T1000 (cell line): ENCODE measurements at regions not wholly inside any gene's neighbourhood (a gene's known extent, or its start where the extent isn't known, plus 50 kb on each side); places are given as distances from the start of the nearest gene placed in this dataset.
"Not testable (repeated sequence)": the region's sequence is repeated elsewhere in the genome, so short reads cannot be mapped to it uniquely, and the experiment has no call there.

Experiments
- DNase-seq: peaks from one replicate; lab custom pipeline; 2025; ENCODE audit warnings: mixed read lengths; lab: John Stamatoyannopoulos, UW

- no peak for DNase-seq
Measured at GRCh38 chr3:55156851-55157650, 229.2 kb upstream of the LRTM1 start.

GRCh38 chr3:55147856-55148720 is 220.2 kb upstream of the LRTM1 start:
- DNase-seq = no peak

DNA sequence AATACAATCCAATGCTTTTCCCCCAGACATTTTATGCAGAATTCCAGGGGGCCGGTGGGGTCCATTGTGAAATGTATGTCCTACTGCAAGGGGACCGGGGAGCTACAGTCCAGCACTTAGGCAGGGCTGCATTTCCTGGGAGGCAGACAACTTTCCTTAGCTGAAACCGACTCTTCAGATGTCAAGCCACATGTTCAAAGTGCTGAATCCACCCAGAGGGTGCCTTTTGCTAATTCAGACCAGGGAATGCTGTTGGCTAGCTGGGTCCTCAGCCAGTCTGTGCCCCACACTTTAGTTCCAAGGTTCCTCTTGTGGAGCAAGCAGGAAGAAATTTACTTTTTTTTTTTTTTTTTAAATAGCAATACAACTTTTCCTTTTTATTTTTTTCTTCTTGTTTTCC is 219.5 kb upstream of the LRTM1 start:
- DNase-seq = no peak

GRCh38 chr3:55146216-55146615 is 218.4 kb upstream of the LRTM1 start:
- no peak for DNase-seq

- no peak for DNase-seq
Measured at GRCh38 chr3:55144015-55144673, 216.3 kb upstream of the LRTM1 start.

DNA sequence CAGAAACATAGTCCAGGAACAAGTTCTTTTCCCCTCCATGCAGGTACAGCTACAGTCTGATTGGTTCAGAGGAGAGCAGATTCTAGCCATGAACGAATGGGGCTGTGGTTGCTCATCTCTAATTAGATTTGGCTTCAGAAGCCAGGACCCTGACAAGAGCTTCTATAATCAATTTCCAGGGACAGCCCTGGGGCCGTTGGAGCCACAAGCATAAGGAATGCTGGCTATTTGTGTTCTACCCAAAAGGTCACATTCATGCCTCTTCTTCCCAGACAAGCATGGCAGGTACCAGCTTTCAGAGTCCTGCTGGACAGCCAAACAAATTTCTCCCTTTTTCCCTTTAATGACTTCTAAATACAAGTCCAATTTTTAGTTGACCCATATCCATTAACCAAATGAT is 215.5 kb upstream of the LRTM1 start:
- no peak for DNase-seq

DNA sequence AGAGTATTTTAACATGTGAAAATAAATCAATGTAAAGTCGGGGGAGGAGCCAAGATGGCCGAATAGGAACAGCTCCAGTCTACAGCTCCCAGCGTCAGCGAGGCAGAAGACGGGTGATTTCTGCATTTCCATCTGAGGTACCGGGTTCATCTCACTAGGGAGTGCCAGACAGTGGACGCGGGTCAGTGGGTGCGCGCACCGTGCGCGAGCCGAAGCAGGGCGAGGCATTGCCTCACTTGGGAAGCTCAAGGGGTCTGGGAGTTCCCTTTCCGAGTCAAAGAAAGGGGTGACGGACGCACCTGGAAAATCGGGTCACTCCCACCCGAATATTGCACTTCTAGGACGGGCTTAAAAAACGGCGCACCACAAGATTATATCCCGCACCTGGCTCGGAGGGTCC is 208.4 kb upstream of the LRTM1 start:
- DNase-seq = not testable (repeated sequence)

DNA sequence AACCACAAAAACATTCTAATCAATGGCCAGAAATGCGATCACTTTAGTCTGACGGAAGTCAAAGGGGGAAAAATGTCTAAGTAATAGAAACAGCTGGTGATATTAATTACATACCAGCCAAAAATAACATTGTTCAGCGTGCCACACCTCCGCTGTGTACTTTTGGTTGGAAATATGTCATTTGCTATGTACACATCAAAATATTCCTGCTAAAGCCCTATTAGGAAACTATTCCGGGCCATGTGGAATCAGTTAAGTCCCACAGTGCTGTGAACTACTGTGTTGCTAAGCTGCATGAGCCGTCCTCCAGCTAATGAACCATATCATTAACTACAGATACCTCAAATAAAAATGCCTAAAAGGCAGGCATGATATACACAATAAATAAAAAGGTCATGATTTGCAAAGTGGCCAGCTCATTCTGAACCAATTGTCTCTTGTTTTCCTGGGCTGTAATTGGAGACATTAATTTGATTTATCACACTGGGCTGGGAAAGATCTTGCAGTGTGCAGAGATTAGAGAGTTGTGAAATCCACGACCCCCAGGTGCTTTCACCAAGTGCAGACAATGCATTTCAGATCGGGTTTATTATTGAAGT is 200.5 kb upstream of the LRTM1 start:
- DNase-seq = no peak

- DNase-seq = no peak
Measured at GRCh38 chr3:55127565-55127964, 199.7 kb upstream of the LRTM1 start.

GRCh38 chr3:55124371-55124770 is 196.5 kb upstream of the LRTM1 start:
- no peak for DNase-seq
